Activated T-cell treated with anti-CD3 and anti-CD28 coated beads for 1 hour (primary cell): ENCODE measurements at regions not wholly inside any gene's neighbourhood (a gene's known extent, or its start where the extent isn't known, plus 50 kb on each side); places are given as distances from the start of the nearest gene placed in this dataset.

Experiments
- DNase-seq: peaks from one replicate; pipeline ENCODE4 v3.0.0-alpha.2; 2020; ENCODE audit warnings: low read depth

DNA sequence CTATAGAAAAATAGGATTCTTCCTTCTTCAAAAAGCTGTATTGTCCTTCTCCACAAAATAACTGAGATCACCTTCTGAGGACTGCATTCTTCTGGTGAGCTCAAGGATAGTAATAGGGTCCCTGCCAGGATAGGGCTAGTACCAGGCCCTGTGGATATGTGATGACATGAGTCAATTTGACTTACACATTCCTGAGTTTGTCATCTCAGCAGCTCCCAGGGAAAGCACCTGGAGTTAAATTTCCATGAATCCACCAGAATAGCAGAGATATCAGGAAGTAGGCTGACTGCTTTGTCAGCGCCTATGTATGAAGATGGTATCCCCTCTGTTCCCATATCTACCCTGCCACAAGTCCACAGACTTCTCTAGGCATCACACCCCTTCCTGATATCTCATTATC lies 225.8 kb downstream of the PMP22 start:
- DNase-seq = no peak

GRCh38 chr17:15038656-15039055 lies 226.5 kb downstream of the PMP22 start:
- DNase-seq = no peak

DNA sequence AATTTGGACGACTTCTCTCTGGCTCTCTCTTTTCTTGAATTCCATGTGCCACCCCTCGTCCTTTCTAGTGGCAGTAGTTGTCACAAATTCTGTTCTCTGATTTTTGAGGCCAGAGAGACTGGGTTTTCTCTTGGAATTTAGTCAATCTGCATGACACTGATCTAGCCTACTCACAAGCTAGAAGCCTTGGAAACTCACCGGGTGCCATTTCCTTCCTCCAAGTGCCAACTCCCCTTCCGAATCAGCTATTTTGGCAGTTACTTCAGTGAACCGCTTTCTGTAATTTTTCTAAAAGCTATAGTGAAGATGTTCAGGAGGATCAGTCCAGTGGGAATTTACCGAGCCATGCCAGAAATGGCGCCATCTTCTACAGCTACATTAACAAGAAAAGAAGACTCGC lies 228.9 kb downstream of the PMP22 start:
- DNase-seq = no peak

GRCh38 chr17:15031975-15032374 lies 233.2 kb downstream of the PMP22 start:
- DNase-seq = no peak

- no peak for DNase-seq
Observed at GRCh38 chr17:15029469-15029868, 235.7 kb downstream of the PMP22 start.

- DNase-seq = no peak
Observed at GRCh38 chr17:15027853-15028252, 237.3 kb downstream of the PMP22 start.

GRCh38 chr17:15026088-15026487 lies 239.0 kb downstream of the PMP22 start:
- DNase-seq = no peak

- no peak for DNase-seq
Observed at GRCh38 chr17:15023589-15024336, 241.4 kb downstream of the PMP22 start.

DNA sequence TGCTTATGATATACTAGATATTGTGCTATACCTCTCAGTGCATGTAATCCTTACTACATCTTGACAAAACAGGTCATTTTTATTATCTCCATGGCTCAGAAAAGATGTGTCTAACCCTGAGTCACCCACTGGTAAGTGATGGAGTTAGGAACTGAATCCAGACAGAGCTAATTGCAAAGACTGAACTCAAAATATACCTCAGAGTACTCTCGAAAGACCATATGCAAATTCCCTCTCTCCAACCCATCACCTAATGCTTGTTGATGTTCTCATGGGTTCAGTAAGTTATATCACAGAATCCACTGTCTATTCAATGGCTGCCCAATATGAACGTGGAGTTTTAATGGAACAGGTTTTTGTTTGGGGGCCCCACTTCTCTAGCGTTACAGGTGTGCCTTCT lies 246.0 kb downstream of the PMP22 start:
- DNase-seq = no peak

GRCh38 chr17:15012351-15012980 lies 252.7 kb downstream of the PMP22 start:
- DNase-seq = no peak

- DNase-seq = no peak
Observed at GRCh38 chr17:15009087-15009486, 256.0 kb downstream of the PMP22 start.

GRCh38 chr17:15007147-15007553 lies 258.0 kb downstream of the PMP22 start:
- no peak for DNase-seq

DNA sequence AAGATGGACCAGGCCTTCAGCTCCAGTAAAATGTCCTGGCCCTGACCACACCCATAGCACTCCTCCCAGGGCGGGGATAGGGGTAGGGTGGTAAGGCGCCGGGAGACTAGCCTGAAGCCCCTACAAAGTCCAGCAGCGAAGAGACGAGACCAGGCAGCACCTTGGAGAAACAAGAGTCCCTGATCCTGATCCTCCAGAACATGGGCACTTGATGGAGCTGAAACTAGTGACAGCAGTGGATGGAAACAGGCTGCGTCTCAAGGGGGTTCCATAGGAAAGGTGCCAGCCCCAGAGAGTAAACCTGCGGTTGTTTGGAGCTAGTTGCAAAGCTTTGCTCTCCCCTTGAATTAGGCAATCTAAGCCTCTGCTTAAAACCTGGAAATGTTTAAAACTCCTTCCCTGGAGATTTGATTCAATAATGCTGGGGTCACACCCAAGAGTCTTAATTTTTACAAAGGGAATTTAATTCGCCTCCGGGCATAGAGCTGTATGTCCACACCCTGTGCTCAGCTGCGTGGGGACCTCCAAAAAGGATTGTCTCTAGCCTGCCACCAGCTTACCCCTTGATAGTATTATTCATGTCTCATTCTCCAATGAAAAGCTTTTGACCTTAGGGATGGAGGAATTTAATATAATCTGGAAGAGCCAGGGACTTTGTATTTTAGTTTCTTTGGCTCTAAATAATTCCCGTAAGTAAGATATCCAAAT lies 258.6 kb downstream of the PMP22 start:
- no peak for DNase-seq

- DNase-seq = no peak
Observed at GRCh38 chr17:15000661-15001060, 264.5 kb downstream of the PMP22 start.

- DNase-seq = no peak
Observed at GRCh38 chr17:14997290-14997689, 267.8 kb downstream of the PMP22 start.

DNA sequence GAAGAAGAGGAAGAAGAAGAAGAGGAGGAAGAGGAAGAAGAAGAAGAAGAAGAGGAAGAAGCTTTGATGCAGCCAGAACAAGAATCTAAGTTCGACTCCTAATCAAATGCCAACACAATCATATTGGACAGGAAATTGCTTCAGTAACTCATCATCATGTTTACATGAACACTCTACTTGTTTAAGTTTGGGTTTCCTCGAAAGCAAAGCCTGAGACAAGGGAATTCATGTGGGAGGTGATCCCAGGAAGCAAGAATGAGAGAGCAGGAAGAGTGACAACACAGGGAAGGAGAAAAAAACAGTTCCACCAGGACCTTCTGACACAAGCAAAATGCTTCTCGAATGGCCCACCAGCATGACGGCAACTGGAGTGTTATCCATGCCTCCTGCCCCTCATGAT lies 279.0 kb downstream of the PMP22 start:
- no peak for DNase-seq

- DNase-seq = no peak
Observed at GRCh38 chr17:14972844-14973243, 292.3 kb downstream of the PMP22 start.

DNA sequence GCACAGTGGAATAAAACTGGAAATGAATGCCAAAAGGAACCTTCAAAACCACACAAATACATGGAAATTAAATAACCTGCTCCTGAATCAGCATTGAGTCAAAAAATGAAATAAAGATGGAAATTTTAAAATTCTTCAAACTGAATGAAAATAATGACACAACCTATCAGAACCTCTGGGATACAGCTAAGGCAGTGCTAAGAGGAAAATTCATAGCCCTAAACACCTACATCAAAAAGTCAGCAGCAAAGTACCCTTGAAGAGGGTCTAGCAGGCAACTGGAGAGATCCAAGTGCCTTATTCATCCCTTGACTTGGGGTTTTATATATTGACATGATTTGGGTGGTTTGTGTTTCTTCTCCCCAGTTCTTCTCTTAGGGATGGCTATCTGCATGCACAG lies 294.1 kb downstream of the PMP22 start:
- no peak for DNase-seq

DNA sequence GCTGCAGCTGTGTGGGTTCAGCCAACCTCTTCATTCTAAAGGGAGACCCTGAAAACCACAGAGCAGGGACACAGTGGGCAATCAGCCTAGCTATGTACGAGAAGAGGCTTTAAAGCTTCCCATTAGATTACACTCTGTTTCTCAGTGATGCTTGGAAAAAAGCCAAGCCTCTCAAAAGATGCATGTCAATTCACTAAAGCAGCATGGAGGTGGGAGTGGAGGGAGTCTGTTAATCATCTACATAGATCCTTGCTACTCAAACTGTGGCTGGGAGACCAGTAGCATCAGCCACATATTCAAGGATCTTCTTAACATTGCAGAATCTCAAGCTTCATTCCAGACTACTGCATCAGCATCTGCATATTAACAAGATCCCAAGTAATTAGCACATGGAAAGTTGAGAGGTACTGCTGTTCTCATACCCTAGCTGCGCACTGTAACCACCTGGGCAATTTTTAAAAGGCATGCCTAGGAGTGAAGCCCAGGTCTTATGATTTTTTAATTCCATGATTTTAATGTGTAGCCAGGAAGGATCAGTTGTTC lies 305.9 kb downstream of the PMP22 start:
- DNase-seq = no peak

DNA sequence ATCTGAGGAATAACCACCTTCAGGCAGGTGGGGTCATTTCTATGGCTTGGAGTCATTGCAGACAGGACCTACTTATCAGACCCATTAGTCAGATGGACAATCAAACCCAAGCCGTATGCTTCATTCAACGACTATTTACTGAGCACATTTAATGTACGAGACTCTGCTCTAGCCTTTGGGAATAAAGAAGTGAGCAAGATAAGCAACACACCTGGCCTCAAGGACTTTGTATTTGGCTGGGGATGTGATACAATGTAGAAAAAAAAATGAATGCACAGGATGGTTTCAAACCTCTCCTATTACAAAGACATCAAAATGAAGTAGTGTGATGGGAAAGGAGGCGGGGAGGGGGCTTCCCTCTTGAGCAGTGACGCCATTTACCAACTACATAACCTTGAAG lies 311.7 kb downstream of the PMP22 start:
- no peak for DNase-seq

DNA sequence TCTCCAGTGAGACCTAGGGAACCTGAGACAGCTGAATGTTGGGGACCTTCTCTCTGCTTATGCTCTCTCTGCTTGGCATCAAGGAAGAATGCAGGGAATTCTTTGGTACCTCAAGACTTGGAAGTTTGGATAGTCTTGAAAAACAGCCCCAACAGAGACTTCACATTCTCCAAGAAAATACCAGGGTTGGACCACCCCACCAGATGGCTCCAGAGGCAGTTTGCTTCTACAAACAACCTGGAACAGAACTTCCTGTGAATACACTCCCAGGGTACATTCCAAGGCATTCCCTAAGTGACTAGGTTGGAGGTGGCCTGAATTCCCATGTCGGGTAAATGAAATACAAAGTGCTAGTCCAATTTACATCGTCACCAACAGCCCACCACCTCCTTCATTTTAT lies 314.4 kb downstream of the PMP22 start:
- DNase-seq = no peak

- DNase-seq = no peak
Observed at GRCh38 chr17:14950216-14950615, 314.9 kb downstream of the PMP22 start.

DNA sequence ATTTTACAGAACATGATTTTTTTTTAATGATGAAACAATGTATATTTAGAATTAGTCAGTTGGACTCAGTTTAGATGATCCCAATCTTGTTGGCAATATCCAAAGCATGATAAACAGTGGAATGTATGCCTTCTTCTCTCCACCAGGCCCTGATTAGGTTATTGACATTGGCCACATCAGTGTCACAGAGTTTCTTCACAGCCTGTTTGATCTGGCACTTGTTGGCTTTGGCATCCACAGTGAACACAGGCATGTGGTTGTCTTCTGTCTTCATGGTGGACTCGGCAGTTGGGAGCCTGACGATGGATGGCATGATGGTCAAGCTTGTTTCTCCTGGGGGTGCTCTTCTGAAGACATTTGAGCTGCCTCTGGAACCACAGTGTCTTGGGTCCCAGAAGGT lies 317.5 kb downstream of the PMP22 start:
- no peak for DNase-seq
